G401 (cell line): ENCODE measurements at regions not wholly inside any gene's neighbourhood (a gene's known extent, or its start where the extent isn't known, plus 50 kb on each side); places are given as distances from the start of the nearest gene placed in this dataset.
"Not testable (repeated sequence)": the region's sequence is repeated elsewhere in the genome, so short reads cannot be mapped to it uniquely, and the experiment has no call there.

Experiments
- DNase-seq: peaks from one replicate; pipeline ENCODE4 v3.0.0-alpha.2; 2015; ENCODE audit warnings: low spot score
- in situ Hi-C: cut with HindIII; loops from 2 replicates; pipeline ENCODE4 v1.10.0; 2016; ENCODE audit warnings: low sequenced_read_pairs, mixed read lengths

GRCh38 chr5:62778316-62779009 lies 199.8 kb downstream of the LRRC70 start:
- in situ Hi-C loops = no loop called here
- peak; percentile 2 for DNase-seq

- in situ Hi-C loops, DNase-seq: not testable (repeated sequence)
These were observed 198.5 kb downstream of the LRRC70 start for GRCh38 chr5:62777081-62777480.

- DNase-seq, in situ Hi-C loops: not testable (repeated sequence)
These were observed 198.0 kb downstream of the LRRC70 start for GRCh38 chr5:62776592-62776991.

- no peak for DNase-seq
- in situ Hi-C loops = no loop called here
These were observed 194.8 kb downstream of the LRRC70 start for GRCh38 chr5:62773460-62773859.

- no peak for DNase-seq
These were observed 192.7 kb downstream of the LRRC70 start for GRCh38 chr5:62771341-62771740.

GRCh38 chr5:62767650-62768049 lies 189.0 kb downstream of the LRRC70 start:
- DNase-seq = no peak

More at GRCh38 chr5:62771341-62771740, 192.7 kb downstream of the LRRC70 start:
- in situ Hi-C loops = no loop called here

GRCh38 chr5:62767077-62767476 lies 188.5 kb downstream of the LRRC70 start:
- in situ Hi-C loops = no loop called here
- no peak for DNase-seq

More at GRCh38 chr5:62767650-62768049, 189.0 kb downstream of the LRRC70 start:
- in situ Hi-C loops = no loop called here

- in situ Hi-C loops = no loop called here
- no peak for DNase-seq
These were observed 183.9 kb downstream of the LRRC70 start for GRCh38 chr5:62762503-62762902.

- in situ Hi-C loops, DNase-seq: not testable (repeated sequence)
These were observed 179.1 kb downstream of the LRRC70 start for GRCh38 chr5:62757686-62758085.

GRCh38 chr5:62752998-62753367 lies 174.4 kb downstream of the LRRC70 start:
- DNase-seq, in situ Hi-C loops: not testable (repeated sequence)

GRCh38 chr5:62752056-62752997 lies 173.7 kb downstream of the LRRC70 start:
- in situ Hi-C loops, DNase-seq: not testable (repeated sequence)

GRCh38 chr5:62742207-62742606 lies 163.6 kb downstream of the LRRC70 start:
- in situ Hi-C loops = no loop called here
- no peak for DNase-seq

- DNase-seq = no peak
- in situ Hi-C loops = no loop called here
These were observed 163.1 kb downstream of the LRRC70 start for GRCh38 chr5:62741761-62742160.

GRCh38 chr5:62737766-62738165 lies 159.1 kb downstream of the LRRC70 start:
- DNase-seq = no peak
- in situ Hi-C loops = no loop called here

- no peak for DNase-seq
- in situ Hi-C loops = no loop called here
These were observed 154.1 kb downstream of the LRRC70 start for GRCh38 chr5:62732677-62733121.

GRCh38 chr5:62731022-62731421 lies 152.4 kb downstream of the LRRC70 start:
- no peak for DNase-seq
- in situ Hi-C loops = no loop called here

GRCh38 chr5:62729675-62730074 lies 151.1 kb downstream of the LRRC70 start:
- in situ Hi-C loops = no loop called here
- no peak for DNase-seq

- in situ Hi-C loops = no loop called here
- no peak for DNase-seq
These were observed 149.2 kb downstream of the LRRC70 start for GRCh38 chr5:62727861-62728260.

GRCh38 chr5:62727184-62727583 lies 148.6 kb downstream of the LRRC70 start:
- in situ Hi-C loops = no loop called here
- no peak for DNase-seq

GRCh38 chr5:62722360-62722759 lies 143.7 kb downstream of the LRRC70 start:
- no peak for DNase-seq
- in situ Hi-C loops = no loop called here
